Smooth muscle cell (in vitro differentiated cells): ENCODE measurements at regions not wholly inside any gene's neighbourhood (a gene's known extent, or its start where the extent isn't known, plus 50 kb on each side); places are given as distances from the start of the nearest gene placed in this dataset.
"Not testable (repeated sequence)": the region's sequence is repeated elsewhere in the genome, so short reads cannot be mapped to it uniquely, and the experiment has no call there.

Experiments used
- DNase-seq: peaks from one replicate; lab custom pipeline; 2025; ENCODE audit not compliant: unreplicated experiment; lab: John Stamatoyannopoulos, UW
- H2AFZ ChIP-seq: fragments of 200-600 bp; sonication (generic); 2 replicates; pipeline ENCODE4 v1.6.0; 2016; ENCODE audit warnings: antibody characterized with exemption, low read depth, mild to moderate bottlenecking
- H3F3A ChIP-seq: fragments of 200-600 bp; sonication (generic); 2 replicates; pipeline ENCODE4 v1.6.0; 2017; ENCODE audit warnings: antibody characterized with exemption, low read depth
- H3K27ac ChIP-seq: fragments of 200-600 bp; sonication (generic); 2 replicates; pipeline ENCODE4 v1.5.1; 2016; ENCODE audit warnings: low read depth, mild to moderate bottlenecking
- H3K27me3 ChIP-seq: fragments of 200-600 bp; sonication (generic); 2 replicates; pipeline ENCODE4 v1.6.1; 2016; ENCODE audit warnings: low read depth, mild to moderate bottlenecking
- H3K36me3 ChIP-seq: fragments of 200-600 bp; sonication (generic); 2 replicates; pipeline ENCODE4 v1.5.1; 2016; ENCODE audit warnings: low read depth
- H3K4me1 ChIP-seq: fragments of 200-600 bp; sonication (generic); 2 replicates; pipeline ENCODE4 v1.5.1; 2016; ENCODE audit warnings: low read depth
- H3K4me2 ChIP-seq: fragments of 200-600 bp; sonication (generic); 2 replicates; pipeline ENCODE4 v1.6.0; 2016; ENCODE audit warnings: mild to moderate bottlenecking
- H3K4me3 ChIP-seq: fragments of 200-600 bp; sonication (generic); 2 replicates; pipeline ENCODE4 v1.5.1; 2016; ENCODE audit warnings: mild to moderate bottlenecking
- H3K79me2 ChIP-seq: fragments of 200-600 bp; sonication (generic); 2 replicates; pipeline ENCODE4 v1.6.0; 2016; ENCODE audit warnings: low read depth, mild to moderate bottlenecking
- H3K9ac ChIP-seq: fragments of 200-600 bp; sonication (generic); 2 replicates; pipeline ENCODE4 v1.6.0; 2016; ENCODE audit warnings: low read depth
- H3K9me3 ChIP-seq: fragments of 200-600 bp; sonication (generic); replicated peaks from 2 replicates; pipeline ENCODE4 v1.5.1; 2016; ENCODE audit warnings: low read depth
- H4K20me1 ChIP-seq: fragments of 200-600 bp; sonication (generic); 2 replicates; pipeline ENCODE4 v1.6.0; 2016; ENCODE audit warnings: low read depth
- CTCF ChIP-seq: fragments of 200-600 bp; sonication (generic); IDR thresholded peaks from 2 replicates; pipeline ENCODE4 v1.5.1; 2017; ENCODE audit warnings: borderline replicate concordance, mild to moderate bottlenecking, antibody characterized with exemption; ENCODE audit not compliant: insufficient read depth, poor library complexity, severe bottlenecking
- WGBS: methylation state at CpG from one replicate; pipeline ENCODE4 v1.1.7; 2016; ENCODE audit warnings: low lambda C conversion rate; 5-methylcytosine and 5-hydroxymethylcytosine counted together

GRCh38 chr7:76931441-76931840 is 100.7 kb downstream of the SPDYE17 start:
- not testable (repeated sequence) for H3K36me3 ChIP-seq, H3K79me2 ChIP-seq, H3K4me2 ChIP-seq, H3K9ac ChIP-seq, H4K20me1 ChIP-seq, H2AFZ ChIP-seq, DNase-seq, H3K27ac ChIP-seq, H3K27me3 ChIP-seq, H3K4me3 ChIP-seq, H3K9me3 ChIP-seq, H3K4me1 ChIP-seq, H3F3A ChIP-seq
- WGBS, result 80% methylated on average over 4 of the region's 4 CpGs

GRCh38 chr7:76930416-76930815 is 101.7 kb downstream of the SPDYE17 start:
- H3K9ac ChIP-seq, H3K27ac ChIP-seq, H2AFZ ChIP-seq, H4K20me1 ChIP-seq, H3K4me2 ChIP-seq, H3K4me3 ChIP-seq, H3K36me3 ChIP-seq, H3K27me3 ChIP-seq, H3F3A ChIP-seq, H3K9me3 ChIP-seq, H3K79me2 ChIP-seq, DNase-seq, H3K4me1 ChIP-seq: not testable (repeated sequence)
- 91% methylated on average over 5 of the region's 5 CpGs for WGBS

DNA sequence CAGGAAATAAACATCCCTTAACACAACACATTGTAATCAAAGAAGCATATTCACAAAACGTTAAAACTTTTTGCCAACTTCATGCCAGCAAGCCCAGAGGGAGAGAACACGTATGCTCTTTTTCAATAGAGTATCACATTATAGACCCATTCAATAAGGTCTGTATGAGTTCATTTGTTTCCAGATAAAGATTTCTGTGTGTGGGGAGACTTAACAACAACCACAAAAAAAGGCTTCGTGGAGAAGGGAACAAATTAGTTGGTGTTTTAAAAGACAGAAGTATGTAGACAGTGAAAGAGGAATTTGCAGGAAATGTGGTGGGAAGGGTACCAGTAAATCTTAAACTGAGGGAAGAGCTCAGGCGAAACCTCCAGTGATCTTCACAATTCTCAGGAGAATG is 103.4 kb downstream of the SPDYE17 start:
- not testable (repeated sequence) for H3K36me3 ChIP-seq, H3K9me3 ChIP-seq, H3K27me3 ChIP-seq, H4K20me1 ChIP-seq, H3K4me2 ChIP-seq, H3K4me3 ChIP-seq, H2AFZ ChIP-seq, H3K4me1 ChIP-seq, H3F3A ChIP-seq, H3K27ac ChIP-seq, H3K9ac ChIP-seq, DNase-seq, H3K79me2 ChIP-seq
- 62% methylated on average over 4 of the region's 4 CpGs for WGBS

GRCh38 chr7:76927741-76928393 is 104.3 kb downstream of the SPDYE17 start:
- 91% methylated on average over 3 of the region's 3 CpGs for WGBS
- DNase-seq, H4K20me1 ChIP-seq, H3K4me1 ChIP-seq, H2AFZ ChIP-seq, H3K27ac ChIP-seq, H3K36me3 ChIP-seq, H3K9ac ChIP-seq, H3K27me3 ChIP-seq, H3K4me2 ChIP-seq, H3K79me2 ChIP-seq, H3K9me3 ChIP-seq, H3K4me3 ChIP-seq, H3F3A ChIP-seq: not testable (repeated sequence)

DNA sequence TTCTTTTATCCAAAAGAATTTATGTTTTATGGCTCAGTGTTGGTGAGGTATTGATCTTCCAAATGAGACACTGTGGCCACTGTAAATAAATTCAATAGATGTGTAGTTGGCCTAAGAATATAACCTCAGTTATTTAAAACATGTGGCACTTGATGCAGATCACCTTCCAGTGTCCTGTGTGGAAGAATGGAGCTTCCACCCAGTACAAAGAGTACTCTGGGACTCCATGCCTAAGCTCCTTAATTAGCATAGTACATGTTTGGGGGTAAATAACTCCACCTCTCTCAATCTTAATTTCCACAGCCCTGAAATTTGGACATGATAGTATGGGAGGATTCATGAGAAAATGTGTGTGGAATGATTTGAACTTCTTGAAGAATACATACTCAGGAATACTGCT is 105.7 kb downstream of the SPDYE17 start:
- not testable (repeated sequence) for DNase-seq, H3K4me1 ChIP-seq, H4K20me1 ChIP-seq, H3K36me3 ChIP-seq, H3K9me3 ChIP-seq, H2AFZ ChIP-seq, H3K9ac ChIP-seq, H3K4me2 ChIP-seq, H3K27ac ChIP-seq, H3K4me3 ChIP-seq, H3K27me3 ChIP-seq, H3F3A ChIP-seq, H3K79me2 ChIP-seq

DNA sequence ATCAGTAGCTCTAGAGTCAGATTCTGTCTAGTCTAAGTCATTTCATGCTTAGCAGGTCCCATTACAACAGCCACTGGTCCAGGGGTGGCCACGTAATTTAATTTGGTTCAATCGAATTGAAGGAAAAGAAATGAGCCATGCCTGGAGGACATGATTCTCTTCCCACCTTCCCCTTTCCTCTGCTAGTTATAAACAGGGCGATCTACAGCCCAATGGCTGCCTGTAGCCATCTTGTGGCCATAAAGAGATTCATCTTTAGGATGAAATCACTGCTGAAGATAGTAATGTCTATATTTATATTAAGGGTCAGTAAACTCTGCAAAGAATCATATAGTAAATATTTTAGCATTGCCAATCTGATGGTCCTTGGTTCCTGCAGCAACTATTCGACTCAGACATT is 107.4 kb downstream of the SPDYE17 start:
- H3K27ac ChIP-seq, H3K4me3 ChIP-seq, H3K36me3 ChIP-seq, H3K4me1 ChIP-seq, H4K20me1 ChIP-seq, H3K9ac ChIP-seq, H3K9me3 ChIP-seq, DNase-seq, H3K79me2 ChIP-seq, H3K27me3 ChIP-seq, H3K4me2 ChIP-seq, H2AFZ ChIP-seq, H3F3A ChIP-seq: not testable (repeated sequence)
- peak; percentile 9 for TF ChIP-seq CTCF
- 90% methylated on average over 4 of the region's 4 CpGs for WGBS

DNA sequence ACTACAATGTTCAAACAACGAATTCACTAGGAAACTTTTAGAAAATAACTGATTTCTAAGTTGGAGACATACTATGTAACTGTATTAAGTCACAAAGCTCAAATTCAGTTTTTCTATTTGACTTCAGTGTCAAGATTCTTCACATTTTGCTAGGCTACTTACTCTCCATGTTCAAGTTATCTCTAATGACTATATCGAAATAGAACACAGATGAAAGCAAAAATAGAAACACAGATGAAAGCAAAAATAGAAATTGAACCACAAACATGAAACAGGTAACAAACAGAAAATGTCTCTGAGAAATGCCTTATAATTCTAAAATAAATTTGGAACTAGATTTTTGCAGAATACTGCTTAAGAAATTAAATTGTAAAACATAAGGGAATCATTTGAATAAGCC is 113.5 kb downstream of the SPDYE17 start:
- DNase-seq, H3K4me3 ChIP-seq, H3F3A ChIP-seq, H3K4me2 ChIP-seq, H4K20me1 ChIP-seq, H3K9ac ChIP-seq, H3K79me2 ChIP-seq, H3K27me3 ChIP-seq, H3K27ac ChIP-seq, H3K9me3 ChIP-seq, H3K36me3 ChIP-seq, H2AFZ ChIP-seq: not testable (repeated sequence)
- peaks cover 12% of the 10 kb centered on the region for H3K4me1 ChIP-seq
- 89% methylated on average over 2 of the region's 2 CpGs for WGBS

DNA sequence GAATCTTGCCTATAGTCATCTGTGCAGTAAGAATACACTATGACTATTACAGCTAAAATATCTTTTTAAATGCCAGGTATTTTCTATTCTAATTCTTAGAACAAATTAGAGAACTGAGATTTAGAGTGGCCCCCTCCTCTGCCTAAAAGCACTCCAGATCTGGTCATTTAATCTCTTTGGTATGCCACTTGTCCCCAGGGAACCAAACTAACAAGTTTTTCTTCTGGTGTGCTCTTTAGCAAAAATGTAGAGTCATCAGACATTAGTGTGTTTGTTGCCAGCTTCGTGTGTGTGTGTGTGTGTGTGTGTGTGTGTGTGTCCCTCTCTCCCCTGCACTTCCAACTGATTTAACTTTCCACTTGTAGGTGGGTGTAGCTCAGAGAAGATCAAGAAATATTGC is 117.8 kb downstream of the SPDYE17 start:
- H4K20me1 ChIP-seq, H3K4me2 ChIP-seq, H3K9me3 ChIP-seq, H2AFZ ChIP-seq, H3K27me3 ChIP-seq, H3K4me3 ChIP-seq, H3F3A ChIP-seq, H3K9ac ChIP-seq, H3K79me2 ChIP-seq, H3K36me3 ChIP-seq, DNase-seq: not testable (repeated sequence)
- peaks cover 19% of the 10 kb centered on the region for H3K4me1 ChIP-seq
- peak overlapping the region; percentile 28 for H3K27ac ChIP-seq
- 0% methylated on average over 1 of the region's 1 CpG for WGBS
